ENCODE measurements at regions not wholly inside any gene's neighbourhood (a gene's known extent, or its start where the extent isn't known, plus 50 kb on each side); places are given as distances from the start of the nearest gene placed in this dataset.

GRCh38 chr9:600006-600405, 241.5 kb upstream of the DMRT1 start:
- H3K4me1 ChIP-seq (replicated peaks in 1 of 4; ENCODE audit: control insufficient read depth in 3 of 4, insufficient read depth in 4 of 4, low read length in 3 of 4): no peaks in the 10 kb centered on the region
- no peak overlapping the region for H2BK5ac ChIP-seq (ENCODE audit: low read depth, low read length)
- no peaks in the 10 kb centered on the region; a peak in 1 of 4 replicates for H3K79me2 ChIP-seq (ENCODE audit: control insufficient read depth in 1 of 2, insufficient read depth in 2 of 2, low read length in 2 of 2)
- CTCF ChIA-PET (ENCODE audit: partially characterized antibody): no interaction called here
- no peak overlapping the region for H4K5ac ChIP-seq (ENCODE audit: insufficient read length, low read depth, low read length)
- no peak overlapping the region for H2BK15ac ChIP-seq (ENCODE audit: low read length)
- no peak overlapping the region for H3K18ac ChIP-seq (ENCODE audit: extremely low read depth, low read length)
- DNase-seq (ENCODE audit: low read depth in 1 of 2, low spot score in 2 of 2): no peak
- TF ChIP-seq KDM4A (IDR thresholded peaks at IDR 0.05; ENCODE audit: low read depth, low read length, severe bottlenecking): no peak
- no peak for TF ChIP-seq TEAD4 (IDR thresholded peaks at IDR 0.05; ENCODE audit: low read depth, low read length)
- no peak for TF ChIP-seq TCF12 (IDR thresholded peaks at IDR 0.05; ENCODE audit: low read depth, low read length)
- peak; percentile 93 for TF ChIP-seq CEBPB (IDR thresholded peaks at IDR 0.05; ENCODE audit: low read depth, low read length)
- no peak for TF ChIP-seq PHF8 (conservative IDR thresholded peaks at IDR 0.05; ENCODE audit: low read depth, low read length)
- no peak for TF ChIP-seq HDAC2 (IDR thresholded peaks at IDR 0.05; ENCODE audit: borderline replicate concordance in 1 of 2, low read depth in 2 of 2, low read length in 2 of 2)
- no peak for TF ChIP-seq BRCA1 (IDR thresholded peaks at IDR 0.05; ENCODE audit: low read depth, low read length)
- TF ChIP-seq CHD1 (IDR thresholded peaks at IDR 0.05; ENCODE audit: low read depth, low read length): no peak
- no peak for TF ChIP-seq EZH2 (IDR thresholded peaks at IDR 0.05; ENCODE audit: low read depth, low read length, severe bottlenecking)
- POLR2A ChIA-PET (ENCODE audit: partially characterized antibody): no interaction called here
- H3K56ac ChIP-seq (replicated peaks; ENCODE audit: insufficient read length, low read depth, low read length): no peak overlapping the region
- H3K79me1 ChIP-seq (ENCODE audit: low read depth, low read length): no peaks in the 10 kb centered on the region; the same call in 1 of the 2 replicates
- H2BK120ac ChIP-seq (replicated peaks; ENCODE audit: low read depth, low read length): no peak overlapping the region
- no peak overlapping the region for H2AK5ac ChIP-seq (ENCODE audit: low read depth, low read length)
- no peak overlapping the region for H3K4ac ChIP-seq (replicated peaks; ENCODE audit: insufficient read length, low read depth, low read length)
- FAIRE-seq: no peak
- H2AFZ ChIP-seq (ENCODE audit: low read length): no peak overlapping the region
- no peaks in the 10 kb centered on the region for H3K23me2 ChIP-seq (ENCODE audit: low read depth, low read length)
- WGBS, 2 experiments (ENCODE audit: extremely low coverage in 1 of 2, insufficient coverage in 1 of 2, insufficient read length in 1 of 2, insufficient replicate concordance in 2 of 2, low coverage in 1 of 2, low lambda C conversion rate in 2 of 2, missing lambda C conversion rate in 1 of 2): 84% methylated on average over 3 of the region's 3 CpGs; no CpG with 5 or more reads in 1 of the 2 experiments
- H3K27ac ChIP-seq (ENCODE audit: low read depth, low read length): no peak overlapping the region
- H4K8ac ChIP-seq (ENCODE audit: extremely low read depth, insufficient read depth, low read length): no peak overlapping the region
- no peak overlapping the region for H3K9ac ChIP-seq (replicated peaks in 1 of 4; ENCODE audit: extremely low read depth in 1 of 4, low read depth in 3 of 4, low read length in 3 of 4)
- H4K20me1 ChIP-seq (replicated peaks in 1 of 2; ENCODE audit: control insufficient read depth in 1 of 2, insufficient read depth in 2 of 2, low read length in 2 of 2): peaks cover 0 to 2% of the 10 kb centered on the region in 2 experiments
- H2BK12ac ChIP-seq (ENCODE audit: low read depth, low read length): no peak overlapping the region
- no peak overlapping the region for H4K91ac ChIP-seq (replicated peaks; ENCODE audit: insufficient read length, low read length)
- no peak overlapping the region for H3K23ac ChIP-seq (ENCODE audit: insufficient read length)
- H3K36me3 ChIP-seq (ENCODE audit: control insufficient read depth in 2 of 4, insufficient read depth in 4 of 4, low read length in 3 of 4): no peaks in the 10 kb centered on the region; a peak in 1 of 8 replicates
- H3K9me3 ChIP-seq (ENCODE audit: insufficient read depth in 2 of 2, low read depth in 1 of 2, low read length in 1 of 2): no peaks in the 10 kb centered on the region
- H3K27me3 ChIP-seq (replicated peaks in 1 of 4; ENCODE audit: control insufficient read depth in 3 of 4, extremely low read depth in 1 of 4, insufficient read depth in 3 of 4, low read length in 3 of 4): no peaks in the 10 kb centered on the region
- H3K14ac ChIP-seq (ENCODE audit: insufficient read length): no peak overlapping the region
- no peak overlapping the region for H3K4me3 ChIP-seq (ENCODE audit: extremely low read depth in 1 of 4, insufficient read depth in 2 of 4, low read depth in 3 of 4, low read length in 4 of 4)
- H2BK20ac ChIP-seq (ENCODE audit: low read length): no peak overlapping the region
- no peak overlapping the region for H3K4me2 ChIP-seq (ENCODE audit: insufficient read depth in 1 of 2, low read depth in 2 of 2, low read length in 2 of 2)

Data from H1 (cell line).